H1 (cell line): ENCODE measurements at regions not wholly inside any gene's neighbourhood (a gene's known extent, or its start where the extent isn't known, plus 50 kb on each side); places are given as distances from the start of the nearest gene placed in this dataset.

Experiments used
- CEBPB ChIP-seq: IDR thresholded peaks from 2 replicates; pipeline ENCODE4 v1.6.1; 2012; ENCODE audit warnings: low read depth, low read length
- EGR1 ChIP-seq: IDR thresholded peaks from 2 replicates; pipeline ENCODE4 v1.6.1; 2011; ENCODE audit warnings: low read depth, low read length, borderline replicate concordance
- FOSL1 ChIP-seq: IDR thresholded peaks from 2 replicates; pipeline ENCODE4 v1.6.1; 2011; ENCODE audit warnings: mild to moderate bottlenecking, low read depth, low read length, moderate library complexity; ENCODE audit not compliant: insufficient read depth
- KDM4A ChIP-seq: IDR thresholded peaks from one replicate; pipeline ENCODE4 v1.7.1; 2012; ENCODE audit warnings: low read depth, mild to moderate bottlenecking, moderate library complexity, low read length, inconsistent platforms; ENCODE audit not compliant: severe bottlenecking
- POLR2AphosphoS5 ChIP-seq: IDR thresholded peaks from 2 replicates; pipeline ENCODE4 v1.6.1; 2011; ENCODE audit warnings: low read depth, low read length
- SP4 ChIP-seq: IDR thresholded peaks from 2 replicates; pipeline ENCODE4 v1.6.1; 2012; ENCODE audit warnings: low read length, inconsistent platforms
- SRF ChIP-seq: IDR thresholded peaks from 2 replicates; pipeline ENCODE4 v1.6.1; 2011; ENCODE audit warnings: mild to moderate bottlenecking, low read depth, low read length, moderate library complexity
- TF ChIP-seq, protein P1 (sequence below): fragments of 300-600 bp; sonication (generic); IDR thresholded peaks from 2 replicates; pipeline ENCODE4 v1.7.1; 2012; ENCODE audit warnings: low read length, moderate library complexity, mild to moderate bottlenecking, inconsistent platforms; ENCODE audit not compliant: insufficient replicate concordance

DNA sequence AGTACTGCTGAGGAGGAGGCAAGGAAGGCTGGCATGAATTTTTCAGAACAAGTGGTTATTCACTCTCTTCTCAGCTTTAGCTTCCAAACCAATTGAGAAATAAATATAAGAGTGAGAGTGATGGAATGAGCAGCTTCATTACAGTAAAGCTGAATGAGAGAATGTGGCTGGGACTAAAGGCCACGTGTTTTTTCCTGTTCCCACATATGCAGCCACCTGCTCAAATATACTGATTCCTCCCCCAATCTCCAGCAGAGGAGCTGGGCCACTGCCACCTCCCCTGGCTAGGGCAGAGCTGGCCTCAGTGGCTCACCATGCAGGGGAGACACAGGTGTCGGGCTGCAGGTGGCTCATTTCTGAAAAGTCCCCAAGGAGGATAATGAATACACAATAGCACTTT, 1505.3 kb upstream of the WWC1 start (continued):
- TF ChIP-seq, protein P1, sequence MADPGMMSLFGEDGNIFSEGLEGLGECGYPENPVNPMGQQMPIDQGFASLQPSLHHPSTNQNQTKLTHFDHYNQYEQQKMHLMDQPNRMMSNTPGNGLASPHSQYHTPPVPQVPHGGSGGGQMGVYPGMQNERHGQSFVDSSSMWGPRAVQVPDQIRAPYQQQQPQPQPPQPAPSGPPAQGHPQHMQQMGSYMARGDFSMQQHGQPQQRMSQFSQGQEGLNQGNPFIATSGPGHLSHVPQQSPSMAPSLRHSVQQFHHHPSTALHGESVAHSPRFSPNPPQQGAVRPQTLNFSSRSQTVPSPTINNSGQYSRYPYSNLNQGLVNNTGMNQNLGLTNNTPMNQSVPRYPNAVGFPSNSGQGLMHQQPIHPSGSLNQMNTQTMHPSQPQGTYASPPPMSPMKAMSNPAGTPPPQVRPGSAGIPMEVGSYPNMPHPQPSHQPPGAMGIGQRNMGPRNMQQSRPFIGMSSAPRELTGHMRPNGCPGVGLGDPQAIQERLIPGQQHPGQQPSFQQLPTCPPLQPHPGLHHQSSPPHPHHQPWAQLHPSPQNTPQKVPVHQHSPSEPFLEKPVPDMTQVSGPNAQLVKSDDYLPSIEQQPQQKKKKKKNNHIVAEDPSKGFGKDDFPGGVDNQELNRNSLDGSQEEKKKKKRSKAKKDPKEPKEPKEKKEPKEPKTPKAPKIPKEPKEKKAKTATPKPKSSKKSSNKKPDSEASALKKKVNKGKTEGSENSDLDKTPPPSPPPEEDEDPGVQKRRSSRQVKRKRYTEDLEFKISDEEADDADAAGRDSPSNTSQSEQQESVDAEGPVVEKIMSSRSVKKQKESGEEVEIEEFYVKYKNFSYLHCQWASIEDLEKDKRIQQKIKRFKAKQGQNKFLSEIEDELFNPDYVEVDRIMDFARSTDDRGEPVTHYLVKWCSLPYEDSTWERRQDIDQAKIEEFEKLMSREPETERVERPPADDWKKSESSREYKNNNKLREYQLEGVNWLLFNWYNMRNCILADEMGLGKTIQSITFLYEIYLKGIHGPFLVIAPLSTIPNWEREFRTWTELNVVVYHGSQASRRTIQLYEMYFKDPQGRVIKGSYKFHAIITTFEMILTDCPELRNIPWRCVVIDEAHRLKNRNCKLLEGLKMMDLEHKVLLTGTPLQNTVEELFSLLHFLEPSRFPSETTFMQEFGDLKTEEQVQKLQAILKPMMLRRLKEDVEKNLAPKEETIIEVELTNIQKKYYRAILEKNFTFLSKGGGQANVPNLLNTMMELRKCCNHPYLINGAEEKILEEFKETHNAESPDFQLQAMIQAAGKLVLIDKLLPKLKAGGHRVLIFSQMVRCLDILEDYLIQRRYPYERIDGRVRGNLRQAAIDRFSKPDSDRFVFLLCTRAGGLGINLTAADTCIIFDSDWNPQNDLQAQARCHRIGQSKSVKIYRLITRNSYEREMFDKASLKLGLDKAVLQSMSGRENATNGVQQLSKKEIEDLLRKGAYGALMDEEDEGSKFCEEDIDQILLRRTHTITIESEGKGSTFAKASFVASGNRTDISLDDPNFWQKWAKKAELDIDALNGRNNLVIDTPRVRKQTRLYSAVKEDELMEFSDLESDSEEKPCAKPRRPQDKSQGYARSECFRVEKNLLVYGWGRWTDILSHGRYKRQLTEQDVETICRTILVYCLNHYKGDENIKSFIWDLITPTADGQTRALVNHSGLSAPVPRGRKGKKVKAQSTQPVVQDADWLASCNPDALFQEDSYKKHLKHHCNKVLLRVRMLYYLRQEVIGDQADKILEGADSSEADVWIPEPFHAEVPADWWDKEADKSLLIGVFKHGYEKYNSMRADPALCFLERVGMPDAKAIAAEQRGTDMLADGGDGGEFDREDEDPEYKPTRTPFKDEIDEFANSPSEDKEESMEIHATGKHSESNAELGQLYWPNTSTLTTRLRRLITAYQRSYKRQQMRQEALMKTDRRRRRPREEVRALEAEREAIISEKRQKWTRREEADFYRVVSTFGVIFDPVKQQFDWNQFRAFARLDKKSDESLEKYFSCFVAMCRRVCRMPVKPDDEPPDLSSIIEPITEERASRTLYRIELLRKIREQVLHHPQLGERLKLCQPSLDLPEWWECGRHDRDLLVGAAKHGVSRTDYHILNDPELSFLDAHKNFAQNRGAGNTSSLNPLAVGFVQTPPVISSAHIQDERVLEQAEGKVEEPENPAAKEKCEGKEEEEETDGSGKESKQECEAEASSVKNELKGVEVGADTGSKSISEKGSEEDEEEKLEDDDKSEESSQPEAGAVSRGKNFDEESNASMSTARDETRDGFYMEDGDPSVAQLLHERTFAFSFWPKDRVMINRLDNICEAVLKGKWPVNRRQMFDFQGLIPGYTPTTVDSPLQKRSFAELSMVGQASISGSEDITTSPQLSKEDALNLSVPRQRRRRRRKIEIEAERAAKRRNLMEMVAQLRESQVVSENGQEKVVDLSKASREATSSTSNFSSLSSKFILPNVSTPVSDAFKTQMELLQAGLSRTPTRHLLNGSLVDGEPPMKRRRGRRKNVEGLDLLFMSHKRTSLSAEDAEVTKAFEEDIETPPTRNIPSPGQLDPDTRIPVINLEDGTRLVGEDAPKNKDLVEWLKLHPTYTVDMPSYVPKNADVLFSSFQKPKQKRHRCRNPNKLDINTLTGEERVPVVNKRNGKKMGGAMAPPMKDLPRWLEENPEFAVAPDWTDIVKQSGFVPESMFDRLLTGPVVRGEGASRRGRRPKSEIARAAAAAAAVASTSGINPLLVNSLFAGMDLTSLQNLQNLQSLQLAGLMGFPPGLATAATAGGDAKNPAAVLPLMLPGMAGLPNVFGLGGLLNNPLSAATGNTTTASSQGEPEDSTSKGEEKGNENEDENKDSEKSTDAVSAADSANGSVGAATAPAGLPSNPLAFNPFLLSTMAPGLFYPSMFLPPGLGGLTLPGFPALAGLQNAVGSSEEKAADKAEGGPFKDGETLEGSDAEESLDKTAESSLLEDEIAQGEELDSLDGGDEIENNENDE, result no peak
- no peak for TF ChIP-seq KDM4A
- no peak for TF ChIP-seq FOSL1
- no peak for TF ChIP-seq SRF
- TF ChIP-seq CEBPB, result no peak
- TF ChIP-seq POLR2AphosphoS5, result no peak
- TF ChIP-seq EGR1, result no peak
- no peak for TF ChIP-seq SP4
